ENCODE measurements at regions not wholly inside any gene's neighbourhood (a gene's known extent, or its start where the extent isn't known, plus 50 kb on each side); places are given as distances from the start of the nearest gene placed in this dataset.
"Not testable (repeated sequence)": the region's sequence is repeated elsewhere in the genome, so short reads cannot be mapped to it uniquely, and the experiment has no call there.

GRCh38 chr21:41567901-41568510 is 60.0 kb upstream of the TMPRSS2 start:
- ATAC-seq (no peak), DNase-seq (no peak)
- peaks cover 6% of the 10 kb centered on the region for H3K4me1 Mint-ChIP-seq
- H3K27ac Mint-ChIP-seq: no peak overlapping the region
- no peak overlapping the region for H3K4me3 Mint-ChIP-seq
- H3K27me3 Mint-ChIP-seq: peaks cover 4% of the 10 kb centered on the region
- H3K36me3 Mint-ChIP-seq: no peaks in the 10 kb centered on the region
- CTCF ChIA-PET: no interaction called here
- no peaks in the 10 kb centered on the region for H3K9me3 Mint-ChIP-seq (ENCODE audit: low read depth)

GRCh38 chr21:41567237-41567636 is 59.3 kb upstream of the TMPRSS2 start:
- H3K27ac Mint-ChIP-seq; H3K4me1 Mint-ChIP-seq; H3K9me3 Mint-ChIP-seq (ENCODE audit: low read depth); H3K4me3 Mint-ChIP-seq; H3K36me3 Mint-ChIP-seq; DNase-seq; ATAC-seq; H3K27me3 Mint-ChIP-seq; CTCF ChIA-PET: not testable (repeated sequence)

DNA sequence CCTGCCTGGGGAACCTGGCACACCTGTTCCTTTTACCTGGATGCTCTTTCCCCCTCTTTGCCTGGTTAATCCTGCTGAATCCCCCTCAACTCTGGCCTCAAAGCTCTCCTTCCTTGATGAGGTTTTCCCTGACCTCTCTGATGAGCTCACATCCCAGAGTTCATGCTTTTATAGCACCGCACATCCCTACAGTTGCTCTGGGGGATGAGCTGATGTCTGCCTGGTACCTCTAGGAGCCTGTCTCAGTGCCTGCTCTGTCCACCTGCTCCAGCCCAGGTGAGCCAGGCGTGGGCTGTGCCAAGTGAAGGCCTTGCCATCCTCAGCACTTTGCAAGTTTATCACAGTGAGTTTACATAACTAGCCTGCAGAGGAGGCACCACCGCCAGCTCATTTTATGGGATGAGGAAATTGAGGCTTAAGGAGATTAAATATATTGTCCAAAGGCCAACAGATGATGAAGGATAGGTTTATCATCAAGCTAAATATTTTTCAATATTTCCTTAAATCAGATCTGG is 58.6 kb upstream of the TMPRSS2 start:
- ATAC-seq (no peak), DNase-seq (no peak)
- H3K27me3 Mint-ChIP-seq: peaks cover 4% of the 10 kb centered on the region
- H3K36me3 Mint-ChIP-seq: no peaks in the 10 kb centered on the region
- peaks cover 6% of the 10 kb centered on the region for H3K4me1 Mint-ChIP-seq
- H3K9me3 Mint-ChIP-seq (ENCODE audit: low read depth): no peaks in the 10 kb centered on the region
- CTCF ChIA-PET: no interaction called here
- no peak overlapping the region for H3K27ac Mint-ChIP-seq
- no peak overlapping the region for H3K4me3 Mint-ChIP-seq

- CTCF ChIA-PET: no interaction called here
- Mint-ChIP-seq H3K9me3 (ENCODE audit: low read depth) (no peaks in the 10 kb centered on the region), H3K36me3 (no peaks in the 10 kb centered on the region), H3K4me3 (no peak overlapping the region), H3K4me1 (peaks cover 6% of the 10 kb centered on the region), H3K27ac (no peak overlapping the region), H3K27me3 (peaks cover 4% of the 10 kb centered on the region)
- no peak for ATAC-seq
- DNase-seq: no peak
These were observed 57.6 kb upstream of the TMPRSS2 start for GRCh38 chr21:41565550-41565949.

DNA sequence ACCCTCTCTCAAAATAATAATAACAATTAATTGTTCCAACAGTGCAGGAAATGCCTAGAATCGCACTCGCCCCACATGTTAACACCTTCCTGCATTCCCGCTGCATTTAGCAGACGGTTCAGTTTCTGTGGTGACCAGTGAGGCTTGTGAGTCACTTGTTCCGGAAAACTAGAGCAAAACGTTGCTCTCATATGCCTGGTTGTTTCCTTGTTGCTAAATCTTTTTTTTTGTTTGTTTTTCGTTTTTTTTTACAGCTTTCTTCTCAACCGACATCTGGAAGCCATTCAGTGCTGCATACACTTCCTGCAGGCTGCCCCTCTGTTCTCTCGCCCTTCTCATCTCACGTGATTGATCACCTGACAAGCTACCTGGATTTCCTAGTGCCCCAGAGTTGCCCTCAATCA is 56.9 kb upstream of the TMPRSS2 start:
- peaks cover 6% of the 10 kb centered on the region for H3K27me3 Mint-ChIP-seq
- peaks cover 10% of the 10 kb centered on the region for H3K4me1 Mint-ChIP-seq
- H3K27ac Mint-ChIP-seq: no peak overlapping the region
- CTCF ChIA-PET: no interaction called here
- H3K36me3 Mint-ChIP-seq: no peaks in the 10 kb centered on the region
- ATAC-seq (peak; percentile 55), DNase-seq (peak; percentile 54)
- no peaks in the 10 kb centered on the region for H3K9me3 Mint-ChIP-seq (ENCODE audit: low read depth)
- no peak overlapping the region for H3K4me3 Mint-ChIP-seq

GRCh38 chr21:41562101-41563000 is 54.4 kb upstream of the TMPRSS2 start:
- ATAC-seq (no peak), DNase-seq (no peak)
- H3K27ac Mint-ChIP-seq: no peak overlapping the region
- no peaks in the 10 kb centered on the region for H3K9me3 Mint-ChIP-seq (ENCODE audit: low read depth)
- no peak overlapping the region for H3K4me3 Mint-ChIP-seq
- CTCF ChIA-PET: no interaction called here
- H3K4me1 Mint-ChIP-seq: peaks cover 16% of the 10 kb centered on the region
- H3K27me3 Mint-ChIP-seq: peaks cover 25% of the 10 kb centered on the region
- H3K36me3 Mint-ChIP-seq: no peaks in the 10 kb centered on the region

DNA sequence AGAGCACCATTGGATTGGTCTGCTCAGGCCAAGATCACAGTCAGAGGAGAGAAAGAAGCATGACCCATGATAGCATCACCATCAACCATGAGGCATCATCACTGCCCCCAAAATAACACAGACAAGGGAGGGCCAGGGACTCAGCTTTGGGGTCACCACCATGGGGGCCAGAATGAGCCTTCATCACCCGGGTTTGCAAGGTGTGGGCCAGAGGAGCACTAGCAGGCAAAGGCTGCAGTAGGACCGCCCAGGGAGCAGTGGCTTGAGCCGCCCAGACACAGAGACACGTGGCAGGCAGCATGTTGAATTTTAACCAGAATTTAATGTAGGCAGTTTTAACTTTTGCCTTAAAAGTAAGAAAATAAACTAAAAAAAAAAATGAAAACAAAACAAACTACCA is 53.7 kb upstream of the TMPRSS2 start:
- CTCF ChIA-PET: no interaction called here
- DNase-seq (no peak), ATAC-seq (no peak)
- Mint-ChIP-seq H3K27me3 (peaks cover 30% of the 10 kb centered on the region), H3K9me3 (ENCODE audit: low read depth) (no peaks in the 10 kb centered on the region), H3K27ac (no peak overlapping the region), H3K4me3 (no peak overlapping the region), H3K4me1 (peaks cover 16% of the 10 kb centered on the region), H3K36me3 (no peaks in the 10 kb centered on the region)

DNA sequence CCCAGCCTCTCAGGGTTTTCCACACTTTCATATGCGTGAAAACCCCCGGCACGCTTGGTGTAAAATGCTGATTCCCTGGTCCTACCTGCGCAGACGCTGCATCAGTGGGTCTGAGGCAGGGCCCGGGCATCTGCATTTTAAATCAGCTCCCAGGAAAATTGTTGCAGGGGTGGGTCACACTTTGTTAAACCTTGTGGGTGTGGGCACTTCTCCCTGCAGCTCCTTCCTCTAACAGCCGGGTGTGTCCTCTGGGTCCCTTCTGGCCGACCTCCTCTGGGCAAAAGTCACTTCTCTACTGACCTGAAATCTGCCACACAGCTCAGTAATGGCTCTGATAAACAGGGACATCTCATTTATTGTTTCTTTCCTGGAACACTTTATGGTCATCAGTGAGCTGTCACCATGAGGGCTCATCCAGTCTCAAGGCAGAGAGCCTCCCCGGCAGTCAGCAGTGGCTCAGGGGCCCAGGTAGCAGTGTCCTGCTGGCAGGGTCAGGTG is 52.8 kb upstream of the TMPRSS2 start:
- Mint-ChIP-seq H3K27me3 (peaks cover 32% of the 10 kb centered on the region), H3K27ac (no peak overlapping the region), H3K36me3 (no peaks in the 10 kb centered on the region), H3K4me1 (peaks cover 16% of the 10 kb centered on the region), H3K9me3 (ENCODE audit: low read depth) (no peaks in the 10 kb centered on the region), H3K4me3 (no peak overlapping the region)
- CTCF ChIA-PET: no interaction called here
- DNase-seq (no peak), ATAC-seq (no peak)

- H3K4me3 Mint-ChIP-seq: no peak overlapping the region
- H3K36me3 Mint-ChIP-seq: no peaks in the 10 kb centered on the region
- CTCF ChIA-PET: no interaction called here
- ATAC-seq (peak; percentile 33), DNase-seq (peak; percentile 40)
- peaks cover 13% of the 10 kb centered on the region for H3K4me1 Mint-ChIP-seq
- H3K27ac Mint-ChIP-seq: no peak overlapping the region
- H3K9me3 Mint-ChIP-seq (ENCODE audit: low read depth): no peaks in the 10 kb centered on the region
- peaks cover 32% of the 10 kb centered on the region for H3K27me3 Mint-ChIP-seq
These were observed 52.0 kb upstream of the TMPRSS2 start for GRCh38 chr21:41559658-41560631.

DNA sequence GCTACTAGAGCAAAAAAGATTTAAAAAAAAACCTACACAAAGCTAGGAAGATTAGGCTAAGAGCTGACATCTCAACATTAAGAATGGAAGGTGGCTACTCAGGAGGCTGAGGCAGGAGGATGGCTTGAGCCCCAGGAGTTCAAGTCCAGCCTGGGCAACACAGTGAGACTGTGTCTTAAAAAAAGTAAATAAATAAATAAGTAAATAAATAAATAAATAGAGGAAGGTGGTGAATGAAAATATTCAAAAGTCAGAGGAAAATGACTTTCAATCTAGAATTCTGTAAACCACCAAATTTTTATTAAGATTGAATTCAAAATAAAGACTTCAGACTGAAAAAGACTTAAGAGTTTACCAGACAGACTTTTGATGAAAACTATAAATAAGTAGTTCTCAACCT is 50.9 kb upstream of the TMPRSS2 start:
- H3K4me3 Mint-ChIP-seq: no peak overlapping the region
- no peaks in the 10 kb centered on the region for H3K9me3 Mint-ChIP-seq (ENCODE audit: low read depth)
- no peaks in the 10 kb centered on the region for H3K36me3 Mint-ChIP-seq
- H3K4me1 Mint-ChIP-seq: peaks cover 10% of the 10 kb centered on the region
- DNase-seq: no peak
- no peak overlapping the region for H3K27ac Mint-ChIP-seq
- peaks cover 32% of the 10 kb centered on the region for H3K27me3 Mint-ChIP-seq
- ATAC-seq: no peak
- CTCF ChIA-PET: no interaction called here

DNA sequence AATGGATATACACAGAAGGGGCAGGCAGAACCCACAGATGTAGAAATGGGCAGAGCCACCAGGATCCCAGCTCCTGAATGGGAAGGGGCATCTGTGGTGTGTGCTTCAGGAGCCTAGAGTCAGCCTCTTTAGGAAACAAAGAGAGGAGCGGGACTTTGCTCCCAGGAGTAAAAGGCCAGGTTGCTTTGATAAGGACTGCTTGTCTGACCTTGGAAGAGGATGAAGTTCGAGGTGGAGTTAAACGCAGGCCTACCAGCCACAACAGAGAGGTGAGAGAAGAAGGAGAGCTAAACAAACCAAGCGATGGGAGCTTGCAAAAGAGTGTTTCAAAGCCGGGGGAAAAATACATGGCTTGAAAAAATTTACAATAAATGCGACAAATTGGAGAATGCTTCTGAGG is 49.9 kb upstream of the TMPRSS2 start:
- no peaks in the 10 kb centered on the region for H3K9me3 Mint-ChIP-seq (ENCODE audit: low read depth)
- CTCF ChIA-PET: no interaction called here
- ATAC-seq: no peak
- H3K36me3 Mint-ChIP-seq: no peaks in the 10 kb centered on the region
- peak; percentile 14 for DNase-seq
- peaks cover 28% of the 10 kb centered on the region for H3K27me3 Mint-ChIP-seq
- H3K4me3 Mint-ChIP-seq: no peak overlapping the region
- H3K27ac Mint-ChIP-seq: no peak overlapping the region
- H3K4me1 Mint-ChIP-seq: peaks cover 10% of the 10 kb centered on the region
